ENCODE measurements at regions not wholly inside any gene's neighbourhood (a gene's known extent, or its start where the extent isn't known, plus 50 kb on each side); places are given as distances from the start of the nearest gene placed in this dataset.

- Histone ChIP-seq H3F3A (ENCODE audit: insufficient read depth, low read length) (no peaks in the 10 kb centered on the region), H3K36me3 (replicated peaks; ENCODE audit: insufficient read depth, low read length) (no peaks in the 10 kb centered on the region), H4K20me1 (ENCODE audit: insufficient read depth, low read length) (no peaks in the 10 kb centered on the region), H3K79me2 (ENCODE audit: low read length) (no peaks in the 10 kb centered on the region), H3K4me1 (ENCODE audit: low read length) (no peaks in the 10 kb centered on the region), H3K9me3 (replicated peaks; ENCODE audit: insufficient read depth, low read length) (no peaks in the 10 kb centered on the region), H3K9ac (ENCODE audit: low read length) (no peak overlapping the region), H3K27me3 (replicated peaks; ENCODE audit: insufficient read depth, low read length) (no peaks in the 10 kb centered on the region), H3K27ac (ENCODE audit: low read length) (no peak overlapping the region), H3K9me2 (replicated peaks; ENCODE audit: insufficient read depth, low read length) (no peaks in the 10 kb centered on the region), H3K4me2 (ENCODE audit: low read depth, low read length) (no peak overlapping the region), H2AFZ (ENCODE audit: low read length) (no peak overlapping the region), H3K4me3 (ENCODE audit: low read length) (no peak overlapping the region)
- no peak for DNase-seq
- TF ChIP-seq CTCF (IDR thresholded peaks at IDR 0.05; ENCODE audit: low read length): no peak
- no peak for TF ChIP-seq EZH2phosphoT487 (IDR thresholded peaks at IDR 0.05; ENCODE audit: low read length)
- TF ChIP-seq EZH2 (optimal IDR thresholded peaks at IDR 0.05; ENCODE audit: low read depth, low read length): no peak
These were observed 301.6 kb downstream of the CYP26B1 start for GRCh38 chr2:71846072-71846471.

GRCh38 chr2:71844967-71845366, 302.7 kb downstream of the CYP26B1 start:
- Histone ChIP-seq H3K79me2 (ENCODE audit: low read length) (no peaks in the 10 kb centered on the region), H4K20me1 (ENCODE audit: insufficient read depth, low read length) (no peaks in the 10 kb centered on the region), H3K4me1 (ENCODE audit: low read length) (no peaks in the 10 kb centered on the region), H3K4me3 (ENCODE audit: low read length) (no peak overlapping the region), H2AFZ (ENCODE audit: low read length) (no peak overlapping the region), H3K27ac (ENCODE audit: low read length) (no peak overlapping the region), H3K9me3 (replicated peaks; ENCODE audit: insufficient read depth, low read length) (no peaks in the 10 kb centered on the region), H3K27me3 (replicated peaks; ENCODE audit: insufficient read depth, low read length) (no peaks in the 10 kb centered on the region), H3K9me2 (replicated peaks; ENCODE audit: insufficient read depth, low read length) (no peaks in the 10 kb centered on the region), H3F3A (ENCODE audit: insufficient read depth, low read length) (no peaks in the 10 kb centered on the region), H3K9ac (ENCODE audit: low read length) (no peak overlapping the region), H3K36me3 (replicated peaks; ENCODE audit: insufficient read depth, low read length) (no peaks in the 10 kb centered on the region), H3K4me2 (ENCODE audit: low read depth, low read length) (no peak overlapping the region)
- DNase-seq: no peak
- no peak for TF ChIP-seq CTCF (IDR thresholded peaks at IDR 0.05; ENCODE audit: low read length)
- TF ChIP-seq EZH2phosphoT487 (IDR thresholded peaks at IDR 0.05; ENCODE audit: low read length): no peak
- no peak for TF ChIP-seq EZH2 (optimal IDR thresholded peaks at IDR 0.05; ENCODE audit: low read depth, low read length)

- no peaks in the 10 kb centered on the region for H3K4me1 ChIP-seq (ENCODE audit: low read length)
- H3K9me3 ChIP-seq (replicated peaks; ENCODE audit: insufficient read depth, low read length): no peaks in the 10 kb centered on the region
- no peak overlapping the region for H3K4me2 ChIP-seq (ENCODE audit: low read depth, low read length)
- no peaks in the 10 kb centered on the region for H3K79me2 ChIP-seq (ENCODE audit: low read length)
- no peaks in the 10 kb centered on the region for H3K9me2 ChIP-seq (replicated peaks; ENCODE audit: insufficient read depth, low read length)
- TF ChIP-seq CTCF (IDR thresholded peaks at IDR 0.05; ENCODE audit: low read length) (no peak), EZH2phosphoT487 (IDR thresholded peaks at IDR 0.05; ENCODE audit: low read length) (no peak), EZH2 (optimal IDR thresholded peaks at IDR 0.05; ENCODE audit: low read depth, low read length) (no peak)
- DNase-seq: no peak
- H3K4me3 ChIP-seq (ENCODE audit: low read length): no peak overlapping the region
- no peaks in the 10 kb centered on the region for H3K36me3 ChIP-seq (replicated peaks; ENCODE audit: insufficient read depth, low read length)
- H2AFZ ChIP-seq (ENCODE audit: low read length): no peak overlapping the region
- H3K9ac ChIP-seq (ENCODE audit: low read length): no peak overlapping the region
- H3K27me3 ChIP-seq (replicated peaks; ENCODE audit: insufficient read depth, low read length): no peaks in the 10 kb centered on the region
- H3F3A ChIP-seq (ENCODE audit: insufficient read depth, low read length): no peaks in the 10 kb centered on the region
- no peak overlapping the region for H3K27ac ChIP-seq (ENCODE audit: low read length)
- H4K20me1 ChIP-seq (ENCODE audit: insufficient read depth, low read length): no peaks in the 10 kb centered on the region
These were observed 304.2 kb downstream of the CYP26B1 start for GRCh38 chr2:71843391-71843850.

Data from MM.1S (cell line).